Natural killer cell (primary cell): ENCODE measurements at regions not wholly inside any gene's neighbourhood (a gene's known extent, or its start where the extent isn't known, plus 50 kb on each side); places are given as distances from the start of the nearest gene placed in this dataset.

Source experiments
- ATAC-seq, 3 donors: fragments of 150-1000 bp in 2 of 3; fragments of 200-7000 bp in 1 of 3; cut with Tn5 transposase; 1 replicate in 1 of 3; 2 replicates in 2 of 3; pipeline ENCODE4 v1.10.0; 2021; ENCODE audit warnings: mild to moderate bottlenecking in 2 of 3, moderate library complexity in 2 of 3
- DNase-seq, 2 donors: peaks; one replicate each; pipeline versions ENCODE4 v3.0.0 to v3.0.0-alpha.2; 2013 to 2021; ENCODE audit warnings: mixed read lengths in 1 of 2
- H3K27ac ChIP-seq: one replicate; pipeline ENCODE4 v1.5.1; 2013; ENCODE audit warnings: mild to moderate bottlenecking, low read length
- H3K27me3 ChIP-seq: one replicate; pipeline ENCODE4 v1.6.1; 2013; ENCODE audit warnings: low read length; ENCODE audit not compliant: control insufficient read depth, insufficient read depth
- H3K36me3 ChIP-seq: one replicate; pipeline ENCODE4 v1.6.1; 2013; ENCODE audit warnings: low read length; ENCODE audit not compliant: control insufficient read depth, insufficient read depth
- H3K4me1 ChIP-seq: one replicate; pipeline ENCODE4 v1.6.1; 2013; ENCODE audit warnings: low read length; ENCODE audit not compliant: control insufficient read depth, insufficient read depth
- H3K4me3 ChIP-seq: one replicate; pipeline ENCODE4 v1.5.1; 2013; ENCODE audit warnings: low read length
- H3K9me3 ChIP-seq: one replicate; pipeline ENCODE4 v1.6.1; 2013; ENCODE audit warnings: low read length; ENCODE audit not compliant: control insufficient read depth, insufficient read depth
- H3K27ac Mint-ChIP-seq, 2 donors: one replicate each; pipeline ENCODE4 v1.8.0; 2022; ENCODE audit warnings: mild to moderate bottlenecking in 2 of 2, mixed read lengths in 2 of 2, moderate library complexity in 1 of 2
- H3K27me3 Mint-ChIP-seq, 2 donors: one replicate each; pipeline ENCODE4 v1.8.0; 2022; ENCODE audit warnings: low read depth in 2 of 2, mixed read lengths in 2 of 2
- H3K36me3 Mint-ChIP-seq: one replicate; pipeline ENCODE4 v1.8.0; 2022; ENCODE audit warnings: mixed read lengths
- H3K4me1 Mint-ChIP-seq, 2 donors: one replicate each; pipeline ENCODE4 v1.8.0; 2022; ENCODE audit warnings: mixed read lengths in 2 of 2
- H3K4me3 Mint-ChIP-seq: one replicate; pipeline ENCODE4 v1.8.0; 2022; ENCODE audit warnings: mild to moderate bottlenecking, moderate library complexity, mixed read lengths
- H3K9me3 Mint-ChIP-seq, 2 donors: one replicate each; pipeline ENCODE4 v1.8.0; 2022; ENCODE audit warnings: mixed read lengths in 2 of 2
- WGBS: methylation state at CpG from one replicate; pipeline ENCODE4 v1.1.7; 2013; ENCODE audit warnings: missing lambda C conversion rate; ENCODE audit not compliant: insufficient coverage; 5-methylcytosine and 5-hydroxymethylcytosine counted together
- intact Hi-C: fragments of 100-400 bp; cut with micrococcal nuclease; formaldehyde crosslinking; loops from one replicate; pipeline ENCODE4 v1.14.2; 2022
- TF ChIP-seq, protein P1 (sequence below): fragments of 200-600 bp; IDR thresholded peaks from one replicate; pipeline ENCODE4 v1.8.0; 2022; ENCODE audit warnings: antibody characterized with exemption

DNA sequence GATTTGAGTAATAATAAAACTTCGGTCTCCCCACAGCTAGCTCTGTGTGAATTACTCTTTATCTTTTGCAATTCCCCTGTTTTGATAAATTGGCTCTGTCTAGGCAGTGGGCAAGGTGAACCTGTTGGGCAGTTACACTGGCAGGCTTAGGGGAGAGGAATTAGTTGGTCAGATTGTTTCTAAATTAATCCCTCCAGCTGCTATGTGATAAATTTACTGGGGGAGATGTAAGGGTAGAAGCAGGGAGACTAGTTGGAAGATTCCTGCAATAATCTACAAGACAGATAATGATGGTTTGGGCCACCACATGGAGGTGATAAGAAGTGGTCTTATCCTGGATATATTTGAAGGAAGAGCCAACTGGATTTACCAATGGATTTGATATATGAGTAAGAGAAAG, 118.5 kb upstream of the TACR1 start:
- Mint-ChIP-seq H3K27me3 (peaks cover 0 to 2% of the 10 kb centered on the region in 2 donors), H3K4me3 (no peak overlapping the region), H3K27ac (no peak overlapping the region), H3K4me1 (no peaks in the 10 kb centered on the region), H3K9me3 (no peaks in the 10 kb centered on the region), H3K36me3 (no peaks in the 10 kb centered on the region)
- TF ChIP-seq, protein P1, sequence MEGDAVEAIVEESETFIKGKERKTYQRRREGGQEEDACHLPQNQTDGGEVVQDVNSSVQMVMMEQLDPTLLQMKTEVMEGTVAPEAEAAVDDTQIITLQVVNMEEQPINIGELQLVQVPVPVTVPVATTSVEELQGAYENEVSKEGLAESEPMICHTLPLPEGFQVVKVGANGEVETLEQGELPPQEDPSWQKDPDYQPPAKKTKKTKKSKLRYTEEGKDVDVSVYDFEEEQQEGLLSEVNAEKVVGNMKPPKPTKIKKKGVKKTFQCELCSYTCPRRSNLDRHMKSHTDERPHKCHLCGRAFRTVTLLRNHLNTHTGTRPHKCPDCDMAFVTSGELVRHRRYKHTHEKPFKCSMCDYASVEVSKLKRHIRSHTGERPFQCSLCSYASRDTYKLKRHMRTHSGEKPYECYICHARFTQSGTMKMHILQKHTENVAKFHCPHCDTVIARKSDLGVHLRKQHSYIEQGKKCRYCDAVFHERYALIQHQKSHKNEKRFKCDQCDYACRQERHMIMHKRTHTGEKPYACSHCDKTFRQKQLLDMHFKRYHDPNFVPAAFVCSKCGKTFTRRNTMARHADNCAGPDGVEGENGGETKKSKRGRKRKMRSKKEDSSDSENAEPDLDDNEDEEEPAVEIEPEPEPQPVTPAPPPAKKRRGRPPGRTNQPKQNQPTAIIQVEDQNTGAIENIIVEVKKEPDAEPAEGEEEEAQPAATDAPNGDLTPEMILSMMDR, result no peak
- Histone ChIP-seq H3K4me1 (no peaks in the 10 kb centered on the region), H3K36me3 (no peaks in the 10 kb centered on the region), H3K9me3 (no peaks in the 10 kb centered on the region), H3K27ac (no peak overlapping the region), H3K4me3 (no peak overlapping the region), H3K27me3 (no peaks in the 10 kb centered on the region)
- no peak for ATAC-seq
- DNase-seq, result no peak
- WGBS, result 100% methylated on average over 1 of the region's 1 CpG
- intact Hi-C loops, result no loop called here

DNA sequence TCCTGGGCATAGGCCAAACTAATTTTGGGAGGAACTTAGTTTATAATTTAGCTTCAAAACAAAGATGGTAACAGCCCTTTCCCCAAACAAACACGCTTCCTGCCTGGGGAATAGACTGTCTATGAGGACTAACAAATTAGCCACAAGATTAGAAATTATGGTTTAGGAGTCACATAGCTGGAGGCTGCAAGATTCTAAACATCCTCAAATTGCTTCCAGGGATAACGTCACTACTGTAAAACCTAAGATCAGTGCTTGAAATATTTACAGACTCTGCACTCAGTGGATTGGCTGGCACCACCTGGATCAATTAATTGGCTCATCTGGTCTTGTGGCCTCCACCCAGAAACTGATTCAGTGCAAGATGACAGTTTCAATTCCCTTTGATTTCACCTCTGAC, 118.0 kb upstream of the TACR1 start:
- Histone ChIP-seq H3K4me3 (no peak overlapping the region), H3K36me3 (no peaks in the 10 kb centered on the region), H3K9me3 (no peaks in the 10 kb centered on the region), H3K27me3 (no peaks in the 10 kb centered on the region), H3K4me1 (no peaks in the 10 kb centered on the region), H3K27ac (no peak overlapping the region)
- Mint-ChIP-seq H3K36me3 (no peaks in the 10 kb centered on the region), H3K4me1 (no peaks in the 10 kb centered on the region), H3K4me3 (no peak overlapping the region), H3K27me3 (peaks cover 0 to 2% of the 10 kb centered on the region in 2 donors), H3K9me3 (no peaks in the 10 kb centered on the region), H3K27ac (no peak overlapping the region)
- WGBS, result 68% methylated on average over 2 of the region's 2 CpGs
- ATAC-seq (no peak), DNase-seq (no peak)
- TF ChIP-seq, protein P1, result no peak
- intact Hi-C loops, result no loop called here

DNA sequence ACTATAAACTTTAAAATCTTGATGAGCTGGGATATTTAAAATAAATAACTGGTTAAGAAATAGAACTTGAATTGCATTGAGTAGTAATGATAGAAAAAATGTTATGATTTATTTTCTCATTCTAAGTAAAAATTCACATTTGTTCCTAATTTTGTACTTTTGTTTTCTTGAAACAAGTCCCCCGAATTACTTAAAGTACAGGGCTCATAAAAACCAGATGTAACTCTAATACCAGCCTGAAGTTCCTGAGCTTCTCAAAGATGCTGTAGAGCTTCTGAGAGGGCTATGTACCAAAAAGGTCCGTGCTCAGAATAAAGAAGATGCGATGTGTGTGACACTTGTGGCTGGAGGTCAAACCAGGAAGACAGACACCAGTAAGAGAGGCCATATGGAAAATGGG, 116.1 kb upstream of the TACR1 start:
- Histone ChIP-seq H3K27me3 (no peaks in the 10 kb centered on the region), H3K4me1 (no peaks in the 10 kb centered on the region), H3K36me3 (no peaks in the 10 kb centered on the region), H3K27ac (no peak overlapping the region), H3K4me3 (no peak overlapping the region), H3K9me3 (no peaks in the 10 kb centered on the region)
- no peaks in the 10 kb centered on the region for H3K4me1 Mint-ChIP-seq
- H3K9me3 Mint-ChIP-seq, result no peaks in the 10 kb centered on the region
- WGBS, result 75% methylated on average over 3 of the region's 3 CpGs
- TF ChIP-seq, protein P1, result no peak
- H3K36me3 Mint-ChIP-seq, result no peaks in the 10 kb centered on the region
- intact Hi-C loops, result no loop called here
- H3K4me3 Mint-ChIP-seq, result no peak overlapping the region
- H3K27ac Mint-ChIP-seq, result no peak overlapping the region
- ATAC-seq, result no peak
- H3K27me3 Mint-ChIP-seq, result peaks cover 0 to 2% of the 10 kb centered on the region in 2 donors
- no peak for DNase-seq

DNA sequence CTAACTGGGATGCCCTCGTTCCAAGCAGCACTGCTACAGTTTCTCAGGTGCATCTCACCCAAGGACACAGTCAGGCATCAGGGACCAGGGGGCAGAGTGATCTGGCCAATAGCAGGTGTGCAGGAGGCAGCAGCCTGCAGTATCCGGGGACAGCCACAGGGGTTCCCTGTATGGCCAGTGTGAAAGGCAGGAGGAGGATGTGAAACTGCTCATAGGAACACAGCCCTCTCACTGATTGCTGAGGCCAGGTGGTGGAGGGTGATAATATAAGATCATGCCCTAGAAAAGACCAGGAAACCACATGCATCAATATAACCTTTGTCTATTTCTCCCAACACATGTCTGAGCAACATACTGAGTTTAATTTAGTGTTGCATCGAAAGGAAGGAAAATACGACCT, 112.7 kb upstream of the TACR1 start:
- intact Hi-C loops, result no loop called here
- DNase-seq (no peak), ATAC-seq (no peak)
- 27% methylated on average over 3 of the region's 4 CpGs for WGBS
- H3K4me3 ChIP-seq, result no peak overlapping the region
- H3K27ac ChIP-seq, result no peak overlapping the region
- no peaks in the 10 kb centered on the region for H3K36me3 ChIP-seq
- H3K4me1 Mint-ChIP-seq, result no peaks in the 10 kb centered on the region
- TF ChIP-seq, protein P1, result no peak
- no peaks in the 10 kb centered on the region for H3K4me1 ChIP-seq
- H3K27me3 ChIP-seq, result no peaks in the 10 kb centered on the region
- H3K36me3 Mint-ChIP-seq, result no peaks in the 10 kb centered on the region
- H3K27me3 Mint-ChIP-seq, result no peaks in the 10 kb centered on the region
- H3K27ac Mint-ChIP-seq, result no peak overlapping the region
- H3K9me3 ChIP-seq, result no peaks in the 10 kb centered on the region
- H3K9me3 Mint-ChIP-seq, result peaks cover 0 to under 1% of the 10 kb centered on the region in 2 donors
- no peak overlapping the region for H3K4me3 Mint-ChIP-seq
